Renal cortical epithelial cell (primary cell): ENCODE measurements at regions not wholly inside any gene's neighbourhood (a gene's known extent, or its start where the extent isn't known, plus 50 kb on each side); places are given as distances from the start of the nearest gene placed in this dataset.

Experiments
- DNase-seq: peaks from one replicate; pipeline ENCODE4 v3.0.0-alpha.2; 2011; ENCODE audit warnings: low read depth

DNA sequence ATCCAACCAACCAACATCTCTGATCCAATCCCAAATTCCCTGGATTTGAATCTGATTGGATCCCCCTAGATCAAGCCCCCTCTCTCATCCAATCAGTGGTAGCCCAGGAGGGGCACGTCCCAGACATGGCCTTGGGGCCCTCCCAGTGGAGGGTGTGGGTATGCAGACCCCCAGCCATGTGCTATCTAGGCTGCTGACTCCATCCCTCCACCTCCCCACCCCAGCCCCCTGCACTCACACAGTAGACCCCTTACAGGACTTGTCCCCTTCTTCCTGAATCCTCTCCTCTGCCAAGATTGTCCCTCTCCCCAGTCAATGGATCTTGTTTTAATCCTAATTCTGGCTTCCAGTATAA lies 153.4 kb downstream of the OAT start:
- no peak for DNase-seq

DNA sequence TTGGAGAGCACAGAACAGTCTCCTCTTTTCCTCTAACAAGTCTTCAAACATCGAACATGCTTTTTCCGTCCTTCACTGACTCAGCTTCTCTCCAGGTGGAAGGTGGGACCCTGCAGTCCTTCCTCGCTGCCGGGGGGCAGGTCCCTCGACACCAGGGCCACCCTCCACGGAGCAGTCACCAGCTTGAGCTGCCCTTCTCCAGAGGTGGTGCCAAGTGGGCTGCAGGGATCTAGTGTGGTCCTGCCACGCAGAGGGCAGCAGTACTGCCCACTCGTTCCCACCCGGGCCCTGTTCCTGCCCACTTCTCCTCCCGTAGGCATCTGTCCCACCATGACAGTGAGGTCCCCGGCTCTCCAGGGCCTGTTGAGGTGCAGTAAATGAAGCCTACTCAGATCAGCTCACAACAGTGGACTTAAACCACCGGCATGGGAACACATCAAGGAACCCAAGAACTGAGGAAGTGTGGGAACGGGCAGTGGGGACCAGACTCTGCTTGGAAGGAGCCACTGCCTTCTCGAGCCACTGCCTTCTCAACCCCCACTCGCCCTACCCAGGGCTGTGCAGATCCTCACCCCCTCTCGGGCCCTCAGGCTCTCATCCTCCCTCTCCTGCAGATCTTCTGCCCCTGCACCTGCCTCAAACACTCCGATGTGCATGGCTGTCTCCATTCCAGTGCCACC lies 153.9 kb downstream of the OAT start:
- DNase-seq: no peak

DNA sequence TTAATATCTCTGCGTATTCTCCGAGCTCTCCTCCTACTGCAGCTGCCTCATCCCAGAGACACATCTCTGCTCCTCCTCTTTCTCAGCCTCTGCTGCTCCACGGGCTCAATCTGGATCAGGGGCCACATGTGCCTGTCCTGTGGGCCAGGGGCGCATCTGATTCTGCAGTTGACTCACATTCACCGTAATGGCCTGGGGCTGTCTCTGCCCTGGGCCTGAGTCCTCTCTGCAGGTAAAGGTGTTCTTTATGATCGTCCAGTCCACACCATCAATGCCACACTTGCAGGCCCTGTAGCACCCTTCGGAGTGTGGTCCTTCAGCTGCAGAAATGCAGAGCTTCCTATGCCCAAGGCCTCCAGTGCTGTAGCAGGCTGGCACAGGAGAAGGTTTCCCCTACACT lies 154.5 kb downstream of the OAT start:
- no peak for DNase-seq

DNA sequence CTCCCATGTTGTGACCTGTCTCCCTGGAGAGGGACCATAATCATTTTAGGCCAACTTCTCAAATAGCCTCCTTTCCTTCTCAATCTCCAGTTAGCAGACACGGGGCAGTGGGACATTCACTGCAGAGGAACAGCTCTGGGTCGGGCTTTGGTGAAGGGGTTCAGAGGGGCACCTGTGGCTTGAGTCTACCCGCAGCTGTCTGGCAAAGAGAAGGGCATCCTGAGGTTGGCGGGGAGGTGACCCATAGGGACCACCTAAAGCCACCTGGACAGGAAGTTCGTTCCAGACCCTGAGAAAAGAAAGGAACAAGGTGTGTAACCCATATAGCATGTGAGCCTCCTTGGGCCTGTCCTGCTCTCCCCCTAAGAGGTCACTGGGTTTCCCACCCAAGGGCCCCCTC lies 155.0 kb downstream of the OAT start:
- DNase-seq: no peak

DNA sequence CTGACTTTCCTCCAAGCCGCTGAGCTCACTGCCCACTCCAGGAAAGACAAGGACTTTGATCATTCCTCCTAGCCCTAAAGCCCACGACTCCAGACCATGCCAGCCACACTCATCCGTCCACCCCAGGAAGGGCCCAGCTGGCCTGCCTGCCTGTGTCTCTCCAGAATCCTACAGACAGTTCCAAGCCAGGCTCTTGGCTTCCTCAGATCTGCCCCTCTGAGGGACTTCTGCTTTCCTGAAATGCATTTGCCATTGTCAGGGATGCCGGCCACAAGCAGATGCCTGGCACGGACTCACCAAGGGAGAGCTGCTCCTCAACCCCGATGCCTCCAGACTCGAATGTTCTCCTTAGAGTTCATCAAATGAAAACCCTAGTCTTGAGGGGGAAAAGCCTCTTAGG lies 155.8 kb downstream of the OAT start:
- no peak for DNase-seq

DNA sequence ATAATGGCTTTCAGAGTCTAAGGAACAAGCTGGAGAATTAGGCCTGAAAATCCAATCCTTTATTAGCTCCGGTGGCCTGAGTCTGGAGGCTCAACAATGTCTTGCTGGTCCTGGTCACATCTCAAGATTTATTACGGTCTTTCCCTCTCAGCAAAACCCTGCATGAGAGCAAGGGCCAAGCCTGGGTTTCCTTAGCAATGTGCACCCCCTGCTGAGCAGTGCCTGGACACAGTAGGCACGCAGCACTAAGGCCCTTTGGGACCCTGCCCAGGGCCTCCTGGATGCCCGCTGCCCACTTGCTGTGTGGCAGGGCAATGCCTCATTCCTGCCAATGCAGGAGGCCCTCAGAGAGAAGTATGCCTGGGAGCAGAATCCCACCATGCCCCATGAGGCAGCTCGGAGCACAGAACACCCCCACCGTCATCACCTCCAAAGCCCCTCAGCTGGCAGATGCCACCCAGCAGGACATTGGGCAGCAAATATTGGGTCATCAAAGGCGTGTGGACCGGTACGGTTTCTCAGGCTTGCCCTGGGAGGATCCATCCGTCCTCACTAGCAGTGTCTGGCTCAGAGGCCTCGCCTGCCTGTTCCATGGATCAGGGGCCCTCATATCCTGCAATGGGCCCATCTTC lies 156.4 kb downstream of the OAT start:
- no peak for DNase-seq

DNA sequence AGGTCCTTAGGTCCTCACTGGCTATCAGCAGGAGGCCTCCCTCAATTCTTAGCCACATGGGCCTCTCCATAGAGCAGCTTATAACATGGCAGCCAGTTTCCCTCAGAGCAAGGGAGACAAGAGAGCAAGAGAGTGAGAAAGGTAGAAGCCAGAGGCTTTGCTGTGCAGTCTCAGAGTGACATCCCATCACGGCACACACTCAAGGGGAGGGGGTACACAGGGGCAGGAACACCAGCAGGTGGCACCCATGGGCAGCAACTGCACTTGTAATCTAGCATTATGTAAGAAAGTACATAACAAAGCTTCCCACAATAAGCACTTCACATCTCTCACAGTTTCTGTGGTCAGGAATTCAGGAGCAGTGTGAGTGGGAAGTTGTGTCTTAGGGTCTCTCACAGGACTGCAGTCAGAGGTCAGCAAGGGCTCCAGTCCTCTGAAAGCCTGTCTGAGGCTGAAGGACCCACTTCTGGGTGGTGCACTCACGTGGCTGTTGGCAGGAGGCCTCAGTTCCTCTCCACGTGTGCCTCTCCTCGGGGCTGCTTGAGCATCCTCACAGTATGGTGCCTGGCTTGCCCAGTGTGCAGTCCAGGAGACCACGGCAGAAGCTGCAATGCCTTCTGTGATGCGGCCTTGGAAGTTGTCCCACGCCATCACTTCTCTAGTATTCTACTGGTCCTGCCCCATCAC lies 159.4 kb downstream of the OAT start:
- peak; percentile 7 for DNase-seq

DNA sequence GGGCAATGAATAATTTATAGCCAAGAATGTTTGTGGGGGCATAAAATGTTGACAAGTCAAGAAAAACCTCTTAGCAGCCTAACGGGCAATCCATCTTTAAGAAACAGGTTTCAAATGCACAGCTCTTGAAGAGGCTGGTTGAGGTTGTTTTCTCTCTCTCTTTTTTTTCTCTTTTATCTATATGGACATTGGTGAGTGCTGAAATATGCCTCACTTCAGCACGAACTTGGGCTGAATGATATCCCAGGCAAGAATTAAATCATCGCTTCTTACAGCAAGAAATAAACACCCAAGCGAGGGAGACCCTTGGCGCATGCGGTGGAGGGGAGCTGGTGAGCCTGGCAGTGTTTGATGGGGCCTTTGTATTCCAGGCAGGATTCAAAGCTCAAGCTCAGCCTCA lies 160.9 kb downstream of the OAT start:
- no peak for DNase-seq

DNA sequence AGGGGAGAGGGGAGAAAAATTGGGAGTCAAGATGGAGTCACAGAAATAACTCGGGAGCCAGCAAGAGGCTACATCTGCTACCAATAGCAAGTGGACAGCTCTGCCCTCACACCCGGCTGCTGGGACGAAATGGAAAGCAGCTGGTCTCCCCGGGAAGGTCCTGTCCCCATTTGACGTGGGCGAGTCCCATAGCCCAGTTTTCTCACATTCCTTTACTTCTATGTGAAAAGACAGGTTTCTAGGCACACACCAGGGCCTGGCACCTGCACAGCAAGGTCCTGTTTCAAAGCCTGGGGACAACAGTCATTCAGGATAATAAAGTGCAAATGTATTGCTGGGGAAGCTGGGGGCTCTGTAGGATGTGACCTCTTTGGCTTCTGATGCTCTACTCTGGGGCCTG lies 162.6 kb downstream of the OAT start:
- DNase-seq: no peak

DNA sequence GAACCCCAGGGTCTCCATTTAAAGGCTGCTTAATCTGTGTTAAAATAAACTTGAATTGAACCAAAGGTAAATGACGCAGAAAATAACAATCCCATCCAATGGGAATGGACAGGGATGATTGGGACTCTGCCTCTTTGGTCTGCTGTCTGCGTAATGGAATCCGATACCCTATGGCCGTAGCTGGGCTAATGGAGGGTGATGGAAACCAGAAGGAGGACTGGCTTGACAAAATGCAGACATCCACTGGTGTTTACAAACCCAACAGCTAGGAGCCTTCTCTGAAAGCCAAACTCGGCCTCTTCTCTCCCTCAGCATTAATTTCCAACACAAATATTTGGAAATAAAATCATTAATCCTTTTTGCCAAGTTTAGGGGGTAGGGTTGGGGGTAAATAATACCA lies 162.2 kb upstream of the CHST15 start:
- no peak for DNase-seq

DNA sequence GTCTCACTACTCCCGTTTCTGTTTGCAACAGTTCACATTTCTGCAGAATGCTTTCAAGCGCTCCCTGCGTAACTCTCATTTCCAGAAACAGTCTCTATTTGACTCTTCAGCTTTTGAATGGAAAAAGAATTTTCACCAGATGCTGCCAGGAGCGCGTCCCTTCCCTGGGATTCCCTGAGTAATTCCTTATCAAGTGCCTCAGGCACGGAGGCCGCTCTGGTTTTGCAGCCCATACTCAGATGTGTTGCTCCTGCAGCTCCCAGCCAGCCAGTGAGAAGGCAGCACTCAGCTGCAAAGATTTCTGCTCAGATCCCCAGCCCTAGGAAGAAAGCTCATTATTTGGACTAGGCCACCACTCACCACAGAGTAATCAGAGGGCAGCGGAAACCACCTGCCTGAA lies 161.1 kb upstream of the CHST15 start:
- no peak for DNase-seq

DNA sequence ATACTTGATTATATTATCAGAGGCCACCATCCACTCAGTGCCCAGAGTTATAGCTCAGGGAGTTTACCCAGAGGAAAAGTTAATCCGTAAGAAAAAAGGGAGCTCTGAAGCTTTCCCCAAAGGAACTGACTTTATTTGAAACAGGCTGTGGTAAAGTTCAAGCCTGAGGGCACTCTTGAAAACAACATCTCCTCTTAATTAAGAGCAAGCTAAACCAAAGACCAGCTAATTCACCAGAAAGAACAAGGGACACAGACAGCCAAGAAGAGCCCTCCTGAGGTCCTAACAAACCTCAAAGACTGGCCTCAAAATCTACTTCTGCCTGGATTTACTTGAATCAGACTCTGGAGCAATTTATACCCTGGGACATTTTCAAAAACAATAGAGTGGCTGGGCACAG lies 159.6 kb upstream of the CHST15 start:
- DNase-seq: no peak

DNA sequence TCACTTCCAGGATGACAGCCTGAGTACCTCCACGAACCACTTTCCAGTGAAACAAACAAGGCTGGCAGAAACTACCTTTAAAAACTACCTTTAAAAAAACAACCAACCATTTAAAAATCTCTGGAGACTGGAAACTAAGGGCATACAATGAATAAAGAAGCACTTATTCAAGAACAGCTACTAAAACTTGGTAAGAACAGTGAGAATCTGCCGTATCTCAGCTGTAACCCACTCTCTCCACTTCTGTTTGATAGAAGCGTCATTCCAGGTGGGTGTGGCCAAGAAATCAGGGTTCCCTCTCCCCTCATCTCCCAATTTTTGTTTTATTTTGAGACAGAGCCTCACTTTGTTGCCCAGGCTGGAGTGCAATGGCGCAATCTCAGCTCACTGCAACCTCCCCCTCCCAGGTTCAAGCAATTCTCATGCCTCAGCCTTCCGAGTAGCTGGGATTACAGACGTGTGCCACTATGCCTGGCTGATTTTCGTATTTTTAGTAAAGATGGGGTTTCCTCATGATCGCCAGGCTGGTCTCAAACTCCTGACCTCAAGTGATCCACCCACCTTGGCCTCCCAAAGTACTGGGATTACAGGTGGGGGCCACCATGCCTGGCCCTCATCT lies 158.8 kb upstream of the CHST15 start:
- DNase-seq: no peak

DNA sequence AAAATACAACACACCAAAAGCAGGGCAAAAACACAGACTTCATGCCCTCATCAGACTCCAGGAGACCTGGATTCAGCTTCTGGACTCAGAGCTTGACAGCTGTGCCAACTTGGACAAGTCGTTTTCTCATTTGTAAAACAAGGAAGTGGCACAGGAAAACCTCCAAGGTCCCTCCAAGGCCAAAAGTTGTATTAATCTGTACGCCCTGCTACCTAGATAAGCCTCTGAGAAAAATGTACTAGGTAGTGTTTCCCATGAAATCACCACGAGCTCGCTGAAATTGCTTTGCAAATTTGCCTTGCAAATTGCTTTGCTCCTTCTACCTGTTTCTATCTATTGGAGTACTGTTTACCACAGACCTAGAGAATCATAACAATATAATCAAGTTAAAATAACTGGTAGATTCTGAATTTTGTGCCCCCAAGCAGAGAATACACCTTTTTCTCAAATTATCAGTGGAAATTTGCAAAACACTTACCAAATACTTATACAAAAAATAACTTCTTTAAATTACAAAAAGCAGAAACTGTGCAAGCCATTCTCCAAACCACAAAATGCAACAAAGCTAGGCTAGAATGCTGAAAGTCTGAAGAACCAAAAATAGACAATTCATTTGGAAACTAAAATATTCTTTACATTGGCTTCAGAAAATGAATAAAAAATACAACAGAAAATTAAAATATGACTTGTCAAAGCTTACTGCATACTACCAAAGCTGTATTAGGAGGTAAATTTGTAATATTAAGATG lies 158.1 kb upstream of the CHST15 start:
- DNase-seq: no peak

DNA sequence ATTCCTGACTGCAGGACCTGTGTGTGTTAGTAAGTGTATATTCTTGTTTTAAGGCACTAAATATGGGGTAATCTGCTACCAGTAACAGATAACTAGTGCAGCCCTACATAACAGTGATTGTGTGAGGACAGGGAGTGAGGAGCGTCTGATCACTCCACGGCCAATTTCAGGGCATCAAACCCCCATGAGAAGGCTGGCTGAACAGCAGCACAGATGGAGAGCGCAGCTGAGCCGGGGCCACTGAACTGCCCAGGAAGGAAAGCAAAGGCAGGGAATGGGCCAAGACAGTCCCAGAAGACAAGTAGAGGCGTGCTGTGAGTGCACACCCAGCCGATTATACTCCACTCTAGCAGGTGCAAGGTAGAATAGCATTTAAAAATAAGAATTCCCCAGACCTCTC lies 157.1 kb upstream of the CHST15 start:
- DNase-seq: no peak

DNA sequence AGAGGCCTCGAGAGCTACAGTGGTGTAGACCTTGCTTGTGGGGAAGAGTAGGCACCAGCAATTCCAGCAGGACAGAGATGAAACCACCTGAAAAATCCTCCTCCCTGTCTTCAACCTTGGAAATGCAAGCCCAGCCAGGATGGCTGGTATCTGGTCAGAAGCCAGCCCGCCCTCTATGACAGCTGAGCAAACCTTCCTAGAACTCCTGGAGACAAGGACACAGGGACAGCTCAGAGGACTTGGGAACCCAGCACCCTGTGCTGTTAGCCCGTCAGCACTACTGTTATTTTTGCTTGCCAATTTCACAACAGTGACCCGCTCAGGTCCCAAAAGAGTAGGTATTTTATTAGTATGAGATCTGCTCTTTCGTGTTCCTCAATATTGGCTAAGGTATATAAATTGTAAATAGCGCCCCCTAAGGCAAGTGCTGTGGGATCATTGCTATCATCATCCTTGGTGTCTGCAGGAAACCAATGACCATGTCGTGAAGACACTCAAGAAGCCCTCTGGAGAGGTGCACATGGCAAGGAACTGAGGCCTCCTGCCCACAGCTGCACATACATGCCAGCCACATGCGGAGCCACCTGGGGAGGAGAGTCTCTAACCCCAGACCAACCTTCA lies 156.5 kb upstream of the CHST15 start:
- DNase-seq: no peak

DNA sequence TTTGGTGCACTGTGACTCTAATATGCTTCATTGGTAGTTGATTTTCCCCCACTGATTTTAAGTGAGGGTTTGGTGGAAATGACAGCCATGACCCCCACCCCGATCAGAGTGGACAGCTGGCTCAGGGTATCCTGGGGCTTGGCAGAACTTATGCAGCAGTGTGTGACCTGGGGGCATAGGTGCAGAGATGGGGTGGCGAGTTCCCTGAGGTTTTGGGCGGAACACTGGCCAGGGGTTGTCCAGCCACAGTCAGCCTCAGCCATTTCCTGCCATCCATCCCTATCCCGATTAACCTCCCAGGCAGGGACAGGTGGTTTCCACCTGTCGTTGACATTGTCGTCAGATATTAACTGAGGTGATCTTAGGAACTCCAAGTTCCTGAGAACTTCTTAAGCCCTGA lies 155.8 kb upstream of the CHST15 start:
- DNase-seq: no peak

DNA sequence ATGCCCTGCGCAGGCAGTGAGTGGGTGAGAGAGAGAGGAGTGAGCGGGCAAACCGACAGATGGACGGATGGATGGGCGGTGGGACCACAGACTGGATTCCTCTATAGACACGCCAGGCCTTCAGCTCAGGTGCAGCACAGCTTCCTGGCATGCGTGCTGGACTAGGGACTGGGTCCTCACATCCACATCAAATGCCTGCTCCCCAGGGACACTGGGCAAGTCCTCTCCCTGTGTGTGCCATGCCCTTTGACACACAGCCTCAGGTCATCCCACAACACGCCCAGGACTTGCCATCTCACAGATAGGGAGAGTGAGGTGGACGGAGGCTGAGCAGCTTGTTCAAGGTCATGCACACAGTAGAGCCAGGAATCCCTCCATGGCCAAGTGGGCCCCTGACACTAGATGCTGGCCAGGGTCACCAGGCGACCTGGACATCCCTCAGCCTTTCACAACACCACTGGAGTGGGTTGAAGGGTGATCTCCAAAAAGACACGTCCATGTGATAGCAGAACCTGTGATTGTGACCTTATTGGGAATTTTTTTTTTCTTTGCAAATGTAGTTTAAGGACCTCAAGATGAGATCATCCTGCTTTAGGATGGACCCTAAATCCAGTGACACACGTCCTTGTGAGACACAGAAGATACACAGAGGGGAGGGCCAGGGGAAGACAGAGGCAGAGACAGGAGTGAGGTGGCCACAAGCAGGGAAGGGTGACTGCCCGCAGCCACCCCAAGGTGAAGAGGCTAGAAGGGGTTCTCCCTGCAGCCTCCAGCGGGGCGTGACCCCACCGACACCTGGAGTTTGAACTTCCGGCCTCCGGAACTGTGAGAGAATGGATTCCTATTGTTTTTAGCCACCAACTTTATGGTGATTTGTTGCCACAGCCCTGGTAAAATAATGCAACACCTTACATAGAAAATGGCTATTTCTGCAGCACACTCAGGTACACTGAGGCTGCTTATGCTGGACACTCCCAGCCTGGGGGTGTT lies 155.0 kb upstream of the CHST15 start:
- no peak for DNase-seq

DNA sequence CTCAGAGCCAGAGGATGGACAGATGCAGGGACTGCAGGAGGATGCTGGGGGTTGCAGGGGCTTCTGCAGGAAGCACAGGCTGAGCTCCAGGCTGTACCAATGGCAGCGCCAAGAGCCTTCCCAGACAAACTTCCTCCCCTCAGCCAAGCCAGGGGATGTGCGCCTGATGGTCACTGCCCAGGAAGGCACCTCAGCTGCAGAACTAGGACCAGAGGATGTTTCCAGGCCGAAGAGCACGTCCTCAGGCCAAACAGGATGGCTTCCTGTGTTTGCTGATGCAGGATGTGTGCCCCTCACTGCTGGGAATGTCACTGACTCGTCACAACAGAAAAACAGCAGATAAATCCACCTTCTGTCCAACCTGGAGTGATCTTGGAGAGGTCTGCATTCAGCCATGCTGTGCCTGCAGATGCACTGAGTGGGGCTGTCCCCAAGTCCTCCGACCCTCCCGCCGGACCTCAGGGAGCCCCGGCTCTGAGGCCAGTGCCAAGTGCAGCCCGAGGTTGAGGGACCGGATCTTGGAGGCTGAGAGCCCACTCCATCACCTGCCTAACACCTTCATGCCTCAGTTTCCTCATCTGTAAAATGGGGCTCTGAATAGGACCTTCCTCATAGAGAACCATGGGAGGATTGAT lies 152.5 kb upstream of the CHST15 start:
- no peak for DNase-seq

DNA sequence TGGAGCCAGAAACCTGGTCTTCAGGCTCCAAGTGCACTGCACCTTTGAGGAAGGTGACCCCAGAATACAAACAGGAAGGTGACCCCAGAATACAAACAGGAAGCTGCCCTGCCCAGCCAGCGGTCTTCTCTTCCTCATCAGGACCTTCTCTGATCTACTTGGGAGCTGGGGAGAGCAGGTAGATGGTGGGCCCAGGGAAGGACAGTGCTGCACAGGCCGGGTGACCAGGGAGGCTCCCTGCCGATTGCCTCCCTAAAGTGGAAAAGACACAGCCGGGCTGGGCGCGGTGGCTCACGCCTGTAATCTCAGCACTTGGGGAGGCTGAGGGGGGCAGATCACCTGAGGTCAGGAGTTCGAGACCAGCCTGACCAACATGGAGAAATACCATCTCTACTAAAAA lies 151.8 kb upstream of the CHST15 start:
- no peak for DNase-seq
